ENCODE measurements at regions not wholly inside any gene's neighbourhood (a gene's known extent, or its start where the extent isn't known, plus 50 kb on each side); places are given as distances from the start of the nearest gene placed in this dataset.

DNA sequence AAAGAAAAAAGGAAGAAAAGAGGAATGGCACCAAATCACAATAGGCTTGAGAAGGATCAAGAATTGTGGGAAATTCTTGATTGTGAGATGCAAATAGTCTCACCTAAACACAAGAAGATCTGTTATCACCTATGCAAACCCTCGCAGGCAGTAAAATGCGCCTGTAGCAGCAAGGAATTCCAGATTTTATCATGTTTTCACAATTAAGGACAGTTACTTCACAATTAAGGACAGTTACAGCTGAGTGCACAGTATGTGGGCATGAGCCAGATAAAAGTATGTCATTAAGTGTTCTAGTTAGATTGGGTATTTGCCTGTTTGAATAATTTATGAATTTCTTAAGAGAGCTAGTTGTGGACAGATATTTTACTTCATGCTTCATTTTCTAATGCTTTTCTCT, 336.2 kb downstream of the CDC14C start:
- DNase-seq = no peak

DNA sequence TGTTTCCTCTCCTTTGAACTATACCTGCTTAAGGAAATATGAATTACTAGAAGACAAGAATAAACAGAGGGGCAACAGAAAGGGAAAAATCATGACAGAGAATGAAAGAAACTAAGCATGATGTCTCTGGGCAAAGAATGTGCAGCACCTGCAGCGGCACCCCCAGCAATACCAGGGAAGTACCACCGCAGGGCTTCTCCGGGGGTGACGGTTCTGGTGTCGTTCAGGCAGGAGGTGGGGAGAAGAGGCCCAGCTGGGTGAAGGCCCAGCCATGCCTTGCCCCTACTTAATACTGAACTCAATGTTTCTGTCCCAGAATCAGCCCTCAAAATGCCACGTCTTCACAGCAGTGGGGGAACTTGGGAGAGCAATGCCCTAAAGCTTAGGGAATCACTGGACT, 337.6 kb downstream of the CDC14C start:
- DNase-seq = no peak

DNA sequence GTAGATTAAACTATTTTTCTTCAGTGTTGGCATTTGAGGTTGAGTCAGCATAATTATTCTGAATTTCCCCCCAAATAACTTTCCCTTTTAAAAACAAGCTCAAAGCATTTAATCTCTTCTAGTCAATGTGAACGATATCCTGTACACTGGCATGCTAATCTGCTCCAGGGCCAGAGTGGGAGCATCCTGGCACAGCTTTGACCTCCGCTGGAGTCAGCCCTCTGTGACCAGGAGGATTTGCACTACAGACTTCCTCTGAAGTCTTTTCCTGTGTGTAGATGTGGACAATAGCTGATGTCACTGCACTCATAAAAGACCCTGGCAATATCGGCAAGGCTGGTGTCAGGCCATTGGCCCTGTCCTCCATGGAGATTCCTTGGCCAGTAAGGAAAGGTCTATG, 340.2 kb downstream of the CDC14C start:
- DNase-seq = no peak

DNA sequence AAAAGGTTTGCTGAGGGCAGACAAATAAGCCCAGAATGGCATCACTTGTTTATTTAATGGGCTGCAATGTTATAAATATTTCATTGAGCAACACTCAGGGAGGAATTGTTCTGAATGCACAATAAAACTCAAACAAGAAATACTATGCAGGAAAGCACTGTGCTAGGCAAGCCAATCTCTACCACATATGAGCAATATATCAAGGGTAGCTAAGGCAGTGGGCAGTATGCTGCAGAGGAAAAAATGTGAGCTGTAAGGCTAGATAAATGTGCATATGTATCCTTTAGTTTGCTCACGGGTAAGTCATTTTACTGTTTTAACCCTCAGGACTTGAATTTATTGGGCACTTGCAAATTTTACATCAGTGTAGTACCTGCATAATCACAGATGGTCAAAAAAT, 349.6 kb downstream of the CDC14C start:
- DNase-seq = no peak

DNA sequence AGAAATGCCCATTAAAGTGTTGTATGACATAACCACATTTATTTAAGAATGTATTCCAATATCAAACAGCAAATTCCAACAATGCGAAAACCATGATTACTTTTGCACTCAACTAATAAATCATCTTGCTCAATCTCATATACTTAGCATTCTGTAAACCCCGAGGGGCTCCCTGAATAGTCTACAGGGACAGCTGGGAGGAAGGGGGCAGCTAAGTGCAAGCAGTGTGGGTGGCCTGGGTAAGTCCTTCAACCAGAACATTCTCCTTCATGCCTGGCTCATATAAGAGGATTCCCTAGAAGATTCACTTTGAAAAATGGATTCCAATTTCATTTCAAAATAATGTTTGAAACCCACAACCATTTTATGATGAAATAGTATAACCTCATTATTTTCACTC, 355.5 kb downstream of the CDC14C start:
- DNase-seq = no peak

DNA sequence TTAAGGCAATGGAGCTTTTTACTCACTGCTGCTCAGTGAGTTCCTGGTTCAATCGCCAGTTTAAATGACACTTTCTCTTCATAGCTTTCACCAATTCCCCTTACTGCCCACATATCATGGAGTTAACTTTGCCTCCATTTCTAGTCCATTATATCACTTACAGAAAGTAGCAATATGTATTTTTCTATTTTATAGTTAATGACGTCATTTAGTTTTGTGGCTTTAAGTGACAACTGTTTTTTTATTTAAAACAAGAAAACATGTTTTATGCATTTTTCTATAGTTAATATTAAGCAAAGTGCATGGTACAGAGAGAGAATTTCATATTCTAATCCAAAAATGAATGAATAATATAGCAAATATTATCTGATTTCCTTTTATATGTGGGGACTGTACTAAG, 363.3 kb downstream of the CDC14C start:
- no peak for DNase-seq

DNA sequence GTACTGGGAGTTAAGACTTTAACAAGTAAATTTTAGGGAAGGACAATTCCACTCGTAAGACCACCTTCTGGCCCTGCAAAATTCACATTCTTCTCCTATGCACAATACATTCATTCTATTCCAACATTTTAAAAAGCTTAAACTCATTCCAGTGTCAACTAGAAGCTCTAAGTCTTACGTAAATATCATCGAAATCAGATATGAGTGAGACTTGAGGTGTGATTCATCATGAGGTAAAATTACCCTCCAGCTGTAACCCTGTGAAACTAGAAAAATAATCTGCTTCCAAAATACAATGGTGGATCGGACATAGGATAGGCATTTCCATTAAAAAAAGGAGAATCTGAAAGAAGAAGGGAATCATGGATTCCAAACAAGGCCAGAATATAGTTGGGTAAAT, 370.3 kb downstream of the CDC14C start:
- peak; percentile 2 for DNase-seq

DNA sequence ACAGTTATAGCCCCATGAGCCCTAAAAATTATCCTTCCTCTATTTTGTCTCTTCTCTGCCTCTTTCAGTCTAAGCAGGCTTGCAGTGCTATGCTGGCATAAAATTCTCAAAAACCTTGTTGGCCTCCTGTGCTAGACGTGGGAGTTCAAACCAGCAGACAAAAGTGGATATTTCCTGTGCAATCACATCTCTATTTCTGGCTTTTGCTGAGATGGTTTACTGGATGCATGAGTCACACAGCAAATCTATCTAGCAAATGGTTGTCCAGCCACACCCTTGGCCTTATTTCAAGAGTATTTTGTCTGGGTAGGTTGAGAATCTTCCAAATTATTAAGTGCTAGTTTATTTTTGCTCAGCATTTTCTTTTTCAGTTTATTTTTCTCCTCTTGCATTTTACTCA, 370.8 kb downstream of the CDC14C start:
- DNase-seq = peak; percentile 41

DNA sequence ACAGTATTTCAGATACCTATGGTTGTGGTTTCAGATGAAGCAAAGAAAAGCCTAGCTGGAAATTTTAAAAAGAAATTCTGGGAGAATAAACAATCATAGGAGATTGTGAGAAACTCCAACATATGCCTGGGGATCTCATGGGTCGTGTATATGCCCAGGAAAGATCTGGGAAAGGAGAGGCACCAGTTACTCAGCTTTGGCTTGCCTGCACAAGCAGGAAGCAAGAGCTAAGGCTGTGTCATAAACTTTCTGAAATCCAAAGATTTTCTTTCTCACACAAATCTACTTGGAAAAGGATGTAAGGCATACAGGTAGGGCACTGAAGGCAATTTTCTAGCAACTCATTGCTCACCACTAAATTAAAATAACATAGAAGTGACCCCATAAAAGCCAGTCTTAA, 373.6 kb downstream of the CDC14C start:
- no peak for DNase-seq

DNA sequence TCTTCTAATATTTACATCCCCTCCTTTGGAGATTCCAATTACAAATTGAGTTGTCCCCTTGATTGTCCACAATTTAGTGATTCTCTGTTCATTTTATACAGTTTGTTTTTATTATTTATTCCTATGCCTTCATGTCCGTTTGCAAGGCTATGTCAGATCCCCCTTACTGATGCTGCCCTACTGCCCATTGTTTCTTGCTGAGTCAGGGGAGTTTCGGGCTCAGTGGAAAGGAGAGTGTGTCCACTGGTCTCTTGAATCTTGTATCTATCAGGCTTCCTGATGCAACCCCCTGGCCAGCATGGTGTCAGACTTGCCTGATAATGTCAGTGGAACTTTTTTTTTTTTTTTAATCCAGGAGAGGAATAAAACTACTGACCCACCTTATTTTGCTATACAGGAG, 384.4 kb downstream of the CDC14C start:
- DNase-seq = no peak

DNA sequence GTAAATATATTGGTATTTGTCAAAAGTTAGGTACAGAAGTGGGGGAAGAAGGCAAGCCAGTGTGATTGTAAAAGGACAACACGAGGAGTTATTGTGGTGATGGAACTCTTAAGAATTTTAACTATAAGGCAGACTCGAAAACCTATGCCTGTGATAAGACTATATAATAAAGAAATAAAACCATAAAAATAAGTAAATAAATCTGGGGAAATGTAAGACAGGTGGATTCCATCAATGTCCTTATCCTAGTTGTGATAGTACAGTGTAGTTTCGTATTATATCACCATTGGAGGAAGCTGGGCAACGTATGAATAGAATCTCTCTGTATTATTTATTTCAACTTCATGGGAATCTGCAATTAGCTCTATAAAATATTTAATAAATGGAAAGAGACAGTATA, 395.7 kb downstream of the CDC14C start:
- no peak for DNase-seq

DNA sequence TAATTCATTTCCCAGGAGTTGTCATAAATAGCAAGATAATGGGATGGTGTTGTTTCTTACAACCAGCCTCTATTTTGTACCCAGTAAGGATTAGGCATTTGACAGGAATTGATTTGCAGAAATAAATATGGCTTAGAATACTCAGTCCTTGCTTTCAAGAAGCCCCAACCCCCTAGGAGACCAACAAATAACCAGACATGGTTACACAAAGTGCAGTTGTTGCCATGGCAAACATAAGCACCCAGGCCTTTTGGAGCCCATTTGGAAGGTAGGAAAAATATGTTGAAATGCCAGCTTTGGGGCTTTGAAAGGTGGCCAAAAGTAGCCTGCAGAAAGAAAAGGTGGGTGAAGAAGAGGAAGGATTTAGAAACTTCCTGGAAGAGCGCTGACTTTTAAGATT, 397.5 kb downstream of the CDC14C start:
- no peak for DNase-seq

DNA sequence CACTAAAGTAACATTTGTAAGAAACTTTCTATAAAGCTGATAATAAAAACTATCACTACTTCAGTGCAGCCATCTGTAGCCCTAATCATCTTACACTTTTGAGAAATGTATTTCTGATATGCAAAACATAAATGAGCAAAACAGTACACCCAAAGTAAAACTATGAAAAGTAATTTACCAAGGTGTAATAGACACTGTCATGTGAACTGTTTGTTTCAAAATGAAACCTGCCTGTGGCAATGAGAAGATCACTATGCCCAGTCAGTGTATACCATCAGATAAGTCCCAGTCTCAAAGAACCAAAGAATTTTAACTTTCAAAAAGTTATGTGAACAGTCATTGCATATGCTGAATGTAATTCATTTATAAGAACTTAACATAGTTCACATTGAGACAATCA, 398.1 kb downstream of the CDC14C start:
- DNase-seq = no peak

DNA sequence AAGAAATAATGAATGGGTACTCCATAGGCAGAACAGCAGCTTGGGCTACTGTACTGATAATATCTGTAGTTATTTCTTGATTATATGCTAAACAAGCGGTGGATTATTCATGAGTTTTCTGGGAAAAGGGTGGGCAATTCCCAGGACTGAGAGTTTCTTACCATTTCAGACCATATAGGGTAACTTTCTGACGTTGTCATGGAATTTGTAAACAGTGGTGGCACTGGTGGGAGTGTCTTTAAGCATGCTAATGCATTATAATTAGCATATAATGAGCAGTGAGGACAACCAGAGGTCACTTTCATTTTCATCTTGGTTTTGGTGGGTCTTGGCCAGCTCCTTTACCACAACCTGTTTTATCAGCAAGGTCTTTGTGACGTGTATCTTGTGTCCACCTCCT, 399.7 kb downstream of the CDC14C start:
- no peak for DNase-seq

DNA sequence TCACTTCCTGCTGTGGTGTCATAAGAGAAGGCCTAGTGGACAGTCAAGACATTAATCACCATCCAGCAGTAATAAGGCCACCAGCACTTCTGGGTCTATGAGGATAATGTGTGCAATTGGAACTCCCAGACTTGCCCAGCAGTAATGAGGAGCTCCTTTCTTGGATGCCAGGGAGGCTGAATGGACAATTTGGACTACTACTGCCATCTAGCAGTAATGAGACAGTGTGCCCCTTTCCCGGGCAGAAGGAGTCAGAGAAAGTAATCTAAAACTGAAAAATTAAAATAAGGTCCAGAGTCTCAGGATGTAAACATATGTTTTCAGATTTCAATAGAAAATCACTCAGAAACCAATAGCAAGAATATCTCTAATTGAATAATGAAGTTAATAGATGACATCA, 400.4 kb downstream of the CDC14C start:
- no peak for DNase-seq

DNA sequence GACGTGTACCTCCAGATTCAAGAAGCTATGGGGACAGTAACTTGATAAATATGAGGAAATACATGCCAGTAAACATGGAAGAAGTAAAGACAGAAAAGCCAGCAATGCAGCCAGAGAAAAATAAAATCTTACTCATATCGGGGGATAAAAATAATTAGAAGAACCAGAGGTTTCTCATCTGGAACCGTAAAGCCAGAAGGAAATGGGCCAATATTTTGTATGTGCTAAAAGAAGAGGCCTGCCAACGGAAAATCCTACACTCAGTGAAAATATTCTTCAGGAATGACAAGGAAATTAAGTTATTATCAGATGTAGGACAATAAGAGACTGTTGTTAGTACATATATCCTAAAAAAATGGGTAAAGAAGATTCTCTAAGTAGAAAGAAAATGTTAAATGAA, 401.2 kb downstream of the CDC14C start:
- DNase-seq = no peak

DNA sequence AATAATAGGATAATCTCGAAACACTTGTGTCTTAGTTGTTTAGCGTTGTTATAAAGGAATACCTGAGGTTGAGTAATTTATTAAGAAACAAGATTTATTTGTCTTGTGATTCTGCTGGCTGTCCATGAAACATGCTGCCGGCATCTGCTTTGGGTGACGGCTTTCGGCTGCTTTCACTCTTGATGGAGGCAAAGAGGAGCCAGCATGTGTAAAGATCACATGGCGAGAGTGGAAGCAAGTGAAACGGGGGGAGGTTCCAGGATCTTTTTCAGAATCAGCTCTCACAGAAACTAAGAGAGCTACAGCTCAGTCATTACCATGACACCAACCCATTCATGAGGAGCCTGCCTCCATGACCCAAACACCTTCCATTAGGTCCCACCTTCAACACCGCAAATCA, 402.8 kb downstream of the CDC14C start:
- DNase-seq = no peak

DNA sequence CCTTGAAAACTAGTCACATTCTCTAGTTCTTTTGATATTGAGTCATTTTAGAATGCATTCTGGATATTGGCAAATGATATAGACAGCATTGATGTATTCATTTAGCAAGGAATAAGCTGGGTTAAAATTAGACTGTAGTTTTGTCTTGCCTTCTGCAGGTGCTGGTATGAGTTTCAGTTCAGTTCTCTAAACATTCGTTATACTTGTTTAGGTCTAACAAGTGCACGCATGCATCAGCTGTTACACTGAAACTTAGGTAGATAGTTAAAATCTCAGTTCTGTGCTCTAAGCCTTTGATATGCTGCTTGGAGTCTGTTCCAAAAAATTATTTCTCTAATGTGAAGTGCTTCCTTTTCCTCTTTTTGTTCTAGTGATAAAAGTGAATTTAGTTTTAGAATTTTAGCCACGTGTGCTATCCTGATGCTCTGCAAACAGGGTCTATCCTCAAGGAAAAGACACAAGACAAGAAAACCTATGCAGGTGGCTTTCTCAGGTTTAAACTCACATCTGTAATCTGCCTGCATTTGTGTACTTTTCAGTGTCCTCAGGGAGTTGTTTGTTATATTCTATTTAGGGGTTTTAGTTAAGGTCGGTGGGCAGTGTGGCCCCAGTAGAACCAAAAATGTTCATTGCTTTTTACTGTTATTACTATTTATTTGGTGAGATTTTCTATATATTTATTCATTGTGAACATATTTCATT, 409.0 kb downstream of the CDC14C start:
- no peak for DNase-seq

DNA sequence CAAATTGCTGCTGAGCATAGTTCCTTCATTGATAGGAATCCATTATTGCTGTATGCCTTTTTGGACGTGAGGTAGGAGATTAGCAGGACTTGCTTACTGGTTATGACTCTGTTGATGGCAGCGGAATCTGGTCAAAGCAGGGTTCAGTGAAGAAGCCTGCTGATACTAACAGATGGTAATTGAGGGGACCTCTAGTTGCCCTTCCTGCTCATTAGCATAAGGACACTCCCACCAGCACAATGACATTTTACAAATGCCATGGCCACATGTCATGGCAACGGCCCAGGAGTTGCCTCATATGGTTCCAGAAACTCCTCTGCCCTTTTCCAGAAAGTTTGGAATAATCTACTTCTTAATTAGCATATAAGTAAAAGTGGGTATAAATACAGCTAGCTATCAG, 417.5 kb downstream of the CDC14C start:
- DNase-seq = no peak

DNA sequence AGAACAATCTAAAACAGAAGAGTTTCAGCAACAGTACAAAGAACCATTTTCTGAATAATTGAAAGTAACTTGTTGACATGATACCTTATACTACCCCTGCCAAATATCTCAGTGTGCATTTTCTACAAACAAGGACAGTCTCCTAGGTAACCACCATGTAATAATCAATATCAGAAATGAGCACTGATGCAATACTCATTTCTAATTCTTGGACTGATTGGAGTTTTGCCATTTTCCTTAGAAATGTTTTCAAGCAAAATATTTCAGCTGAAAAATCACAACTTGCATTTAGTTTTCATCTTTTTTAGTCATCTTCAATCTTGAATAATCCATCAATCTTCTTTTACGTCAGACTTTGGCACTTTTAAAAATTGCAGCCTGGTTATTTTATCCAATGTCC, 420.2 kb downstream of the CDC14C start:
- DNase-seq = no peak

DNA sequence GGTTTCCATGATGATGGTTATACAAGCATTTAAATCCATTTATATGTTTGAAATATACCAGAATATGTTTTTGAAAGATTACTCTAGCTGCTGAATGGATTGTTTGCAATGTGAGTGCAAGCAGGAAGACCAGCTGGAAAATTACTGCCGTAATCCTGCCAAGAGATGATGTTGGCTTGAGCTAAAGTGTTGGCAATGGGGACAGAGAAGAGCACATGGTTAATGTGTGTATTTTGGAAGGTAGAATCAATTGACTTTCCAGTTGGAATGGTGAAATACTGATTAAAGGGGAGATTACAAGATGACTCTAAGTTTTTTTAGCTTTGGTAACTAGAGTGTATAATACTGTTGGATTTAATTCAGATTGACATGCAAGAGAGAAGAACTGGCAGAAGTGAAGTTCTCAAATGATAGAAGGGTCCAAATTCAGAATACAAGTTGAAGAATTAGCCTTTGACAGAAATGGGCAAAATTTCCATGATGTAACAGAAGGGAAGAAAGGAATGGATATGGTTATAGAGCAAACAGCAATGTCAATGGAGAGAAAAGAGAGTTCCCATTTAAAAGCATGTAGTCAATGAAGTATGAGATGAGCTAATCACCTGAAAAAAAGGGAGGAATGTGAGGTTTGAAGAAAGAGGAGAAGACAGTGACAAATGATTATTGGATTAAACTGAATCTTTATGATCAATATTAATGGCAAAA, 422.0 kb downstream of the CDC14C start:
- no peak for DNase-seq

DNA sequence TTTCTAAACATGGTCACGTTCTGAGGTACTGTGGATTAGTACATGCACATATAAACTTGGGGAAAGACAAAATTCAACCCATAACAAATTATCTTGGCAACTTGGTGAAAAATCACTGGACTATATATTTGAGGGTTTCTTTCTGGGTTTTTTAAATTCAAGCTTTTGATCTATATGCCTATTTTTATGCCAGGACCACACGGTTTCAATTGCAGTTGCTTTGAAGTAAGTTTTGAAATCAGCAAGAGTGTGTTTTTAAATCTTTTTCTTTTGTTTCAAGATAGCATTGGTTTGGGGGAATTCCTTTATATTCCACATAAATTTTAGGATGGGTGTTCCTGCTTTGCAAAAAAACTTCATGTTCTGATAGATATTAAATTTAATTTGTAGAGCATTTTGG, 406.4 kb upstream of the VWC2 start:
- no peak for DNase-seq

DNA sequence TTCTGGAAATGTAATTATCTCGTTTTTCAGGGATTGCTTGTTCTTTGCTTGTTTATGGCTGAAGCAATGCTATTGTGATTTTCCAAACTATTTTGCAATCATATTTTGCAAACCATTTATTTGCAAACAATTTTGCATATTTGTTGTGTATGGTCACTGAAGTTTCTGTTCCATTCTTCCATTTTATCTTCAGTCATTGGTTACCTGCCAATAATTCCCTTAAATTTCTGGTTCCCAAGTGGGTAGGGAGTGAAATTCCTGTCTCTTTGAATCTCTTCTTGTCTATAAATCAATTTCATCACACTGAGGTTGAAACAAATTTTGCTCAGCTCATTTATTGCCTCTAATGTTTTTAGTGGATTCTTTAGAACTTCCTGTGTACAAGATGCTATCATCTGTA, 401.7 kb upstream of the VWC2 start:
- DNase-seq = no peak

DNA sequence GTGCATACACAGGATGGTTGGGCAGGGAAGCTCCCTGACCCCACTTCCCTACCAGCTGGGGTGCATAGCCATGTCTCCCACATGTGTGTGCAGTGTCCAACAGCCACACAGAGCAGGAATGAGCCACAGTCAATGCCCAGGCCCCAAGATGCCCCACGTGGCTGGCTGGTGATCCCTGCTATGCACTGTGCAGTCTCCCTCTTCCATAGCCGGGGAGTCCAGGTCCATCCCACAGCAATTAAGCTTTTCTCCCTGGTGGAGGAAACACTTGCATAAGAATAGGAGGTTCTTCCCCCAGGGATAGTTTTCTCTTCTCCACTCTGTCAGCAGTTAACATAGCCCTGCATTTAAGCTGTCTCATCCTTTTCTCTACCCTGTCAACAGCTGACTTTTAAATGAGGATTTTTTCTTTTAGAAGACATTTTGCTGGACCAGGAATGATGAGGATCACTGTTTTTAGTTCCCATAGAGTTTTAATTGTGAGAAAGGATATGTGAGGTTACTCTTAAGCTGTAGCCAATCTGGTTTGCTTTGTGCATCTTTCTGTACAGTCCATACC, 396.5 kb upstream of the VWC2 start:
- no peak for DNase-seq

DNA sequence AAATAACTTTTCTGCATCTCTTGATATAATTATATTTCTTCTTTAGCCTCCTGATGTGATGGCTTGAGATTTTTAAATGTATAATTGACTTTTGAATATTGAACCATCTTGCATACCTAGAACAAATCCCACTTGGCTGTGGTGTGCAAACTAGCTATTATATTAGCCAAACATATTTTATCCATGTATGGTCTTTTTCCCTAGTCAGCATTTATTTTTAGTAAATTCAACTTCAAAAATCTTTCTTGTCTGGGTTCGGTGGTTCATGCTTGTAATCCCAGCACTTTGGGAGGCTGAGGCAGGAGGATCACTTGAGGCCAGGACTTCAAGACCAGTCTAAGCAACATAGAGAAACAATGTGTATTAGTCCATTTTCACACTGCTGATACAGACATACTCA, 386.6 kb upstream of the VWC2 start:
- DNase-seq = no peak
